Breast epithelium (tissue), 4 donors: ENCODE measurements at regions not wholly inside any gene's neighbourhood (a gene's known extent, or its start where the extent isn't known, plus 50 kb on each side); places are given as distances from the start of the nearest gene placed in this dataset.

ENCODE experiments used
- DNase-seq, 2 donors: peaks; one replicate each; pipeline ENCODE4 v3.0.0-alpha.2; 2019; ENCODE audit warnings: low spot score in 2 of 2
- H3K27ac ChIP-seq, 2 donors: fragments of 200-600 bp; sonication (generic) in 1 of 2; one replicate each; pipeline ENCODE4 v1.5.1; 2016 to 2019; ENCODE audit warnings: mild to moderate bottlenecking in 1 of 2
- H3K27me3 ChIP-seq, 2 donors: fragments of 200-600 bp; sonication (generic) in 1 of 2; one replicate each; pipeline versions ENCODE4 v1.5.1 to v1.6.0; 2017 to 2019; ENCODE audit warnings: control low read depth in 1 of 2, mild to moderate bottlenecking in 1 of 2
- H3K36me3 ChIP-seq: fragments of 200-600 bp; one replicate; pipeline ENCODE4 v1.5.1; 2019
- H3K4me1 ChIP-seq, 2 donors: fragments of 200-600 bp; sonication (generic); one replicate each; pipeline ENCODE4 v1.5.1; 2016 to 2019; ENCODE audit warnings: control low read depth in 1 of 2
- H3K4me3 ChIP-seq, 3 donors: fragments of 200-600 bp; sonication (generic); 1 replicate in 2 of 3; 2 replicates in 1 of 3; pipeline ENCODE4 v1.5.1; 2016 to 2019; ENCODE audit warnings: mild to moderate bottlenecking in 3 of 3, moderate library complexity in 2 of 3
- H3K9me3 ChIP-seq, 2 donors: fragments of 200-600 bp; sonication (generic) in 1 of 2; one replicate each; pipeline ENCODE4 v1.5.1; 2016 to 2019; ENCODE audit warnings: control low read depth in 1 of 2
- CTCF ChIP-seq, 3 donors: fragments of 450-650 bp; IDR thresholded peaks; one replicate each; pipeline ENCODE4 v1.5.1; 2016 to 2017; ENCODE audit warnings: antibody characterized with exemption in 3 of 3, mild to moderate bottlenecking in 3 of 3, moderate library complexity in 3 of 3
- POLR2A ChIP-seq: fragments of 450-650 bp; IDR thresholded peaks from one replicate; pipeline ENCODE4 v1.6.1; 2016; ENCODE audit warnings: antibody characterized with exemption, mild to moderate bottlenecking, moderate library complexity
- POLR2AphosphoS5 ChIP-seq, 3 donors: sonication (generic); formaldehyde crosslinking; IDR thresholded peaks; one replicate each; pipeline ENCODE4 v1.6.1; 2017; ENCODE audit warnings: antibody characterized with exemption in 3 of 3
- intact Hi-C: fragments of 100-400 bp; cut with DNase I; formaldehyde crosslinking; loops from one replicate; pipeline ENCODE4 v1.15.1; 2023; ENCODE audit warnings: low total_unique reads

GRCh38 chr5:3715062-3715461, 119.4 kb downstream of the IRX1 start:
- intact Hi-C loops: loop anchor here (10.0 kb wide), 1 partner anchor 1010 kb away; no protein-coding TSS in a partner anchor
- H3K4me1 ChIP-seq: no peaks in the 10 kb centered on the region
- H3K9me3 ChIP-seq: peaks cover 0 to 8% of the 10 kb centered on the region in 2 donors
- H3K27ac ChIP-seq: no peak overlapping the region
- H3K4me3 ChIP-seq: no peak overlapping the region
- DNase-seq: no peak
- no peaks in the 10 kb centered on the region for H3K36me3 ChIP-seq
- no peak for TF ChIP-seq CTCF (IDR thresholded peaks at IDR 0.05)
- TF ChIP-seq POLR2A: no peak
- H3K27me3 ChIP-seq: no peaks in the 10 kb centered on the region

- Histone ChIP-seq H3K9me3 (no peaks in the 10 kb centered on the region), H3K4me1 (no peaks in the 10 kb centered on the region), H3K27ac (no peak overlapping the region), H3K36me3 (no peaks in the 10 kb centered on the region), H3K4me3 (no peak overlapping the region), H3K27me3 (peaks cover 0 to 9% of the 10 kb centered on the region in 2 donors)
- TF ChIP-seq POLR2A: no peak
- TF ChIP-seq POLR2AphosphoS5 (IDR thresholded peaks at IDR 0.05): no peak
- no peak for TF ChIP-seq CTCF (IDR thresholded peaks at IDR 0.05)
- intact Hi-C loops: no loop called here
- DNase-seq: no peak
Observed at GRCh38 chr5:3729631-3730030, 134.0 kb downstream of the IRX1 start.

- no peaks in the 10 kb centered on the region for H3K9me3 ChIP-seq
- intact Hi-C loops: no loop called here
- H3K27me3 ChIP-seq: no peaks in the 10 kb centered on the region
- DNase-seq: no peak
- TF ChIP-seq CTCF (IDR thresholded peaks at IDR 0.05) (no peak), POLR2A (no peak), POLR2AphosphoS5 (IDR thresholded peaks at IDR 0.05) (no peak)
- no peaks in the 10 kb centered on the region for H3K4me1 ChIP-seq
- H3K27ac ChIP-seq: no peak overlapping the region
- no peak overlapping the region for H3K4me3 ChIP-seq
- H3K36me3 ChIP-seq: no peaks in the 10 kb centered on the region
Observed at GRCh38 chr5:3734632-3735031, 139.0 kb downstream of the IRX1 start.

- no peaks in the 10 kb centered on the region for H3K9me3 ChIP-seq
- intact Hi-C loops: no loop called here
Observed at GRCh38 chr5:3736466-3736865, 140.8 kb downstream of the IRX1 start.

GRCh38 chr5:3736926-3737325, 141.3 kb downstream of the IRX1 start:
- no peaks in the 10 kb centered on the region for H3K4me1 ChIP-seq
- TF ChIP-seq CTCF (IDR thresholded peaks at IDR 0.05) (no peak), POLR2AphosphoS5 (IDR thresholded peaks at IDR 0.05) (no peak), POLR2A (no peak)
- no peak overlapping the region for H3K27ac ChIP-seq
- intact Hi-C loops: no loop called here
- H3K9me3 ChIP-seq: no peaks in the 10 kb centered on the region
- DNase-seq: no peak
- no peak overlapping the region for H3K4me3 ChIP-seq
- no peaks in the 10 kb centered on the region for H3K36me3 ChIP-seq
- H3K27me3 ChIP-seq: no peaks in the 10 kb centered on the region

More at GRCh38 chr5:3736466-3736865, 140.8 kb downstream of the IRX1 start:
- Histone ChIP-seq H3K4me1 (no peaks in the 10 kb centered on the region), H3K27me3 (no peaks in the 10 kb centered on the region), H3K4me3 (no peak overlapping the region), H3K36me3 (no peaks in the 10 kb centered on the region), H3K27ac (no peak overlapping the region)
- no peak for DNase-seq
- no peak for TF ChIP-seq CTCF (IDR thresholded peaks at IDR 0.05)
- TF ChIP-seq POLR2AphosphoS5 (IDR thresholded peaks at IDR 0.05): no peak
- TF ChIP-seq POLR2A: no peak
